ENCODE measurements at regions not wholly inside any gene's neighbourhood (a gene's known extent, or its start where the extent isn't known, plus 50 kb on each side); places are given as distances from the start of the nearest gene placed in this dataset.

GRCh38 chr11:110782616-110783015, 70.4 kb upstream of the ARHGAP20 start:
- TF ChIP-seq, protein P1, sequence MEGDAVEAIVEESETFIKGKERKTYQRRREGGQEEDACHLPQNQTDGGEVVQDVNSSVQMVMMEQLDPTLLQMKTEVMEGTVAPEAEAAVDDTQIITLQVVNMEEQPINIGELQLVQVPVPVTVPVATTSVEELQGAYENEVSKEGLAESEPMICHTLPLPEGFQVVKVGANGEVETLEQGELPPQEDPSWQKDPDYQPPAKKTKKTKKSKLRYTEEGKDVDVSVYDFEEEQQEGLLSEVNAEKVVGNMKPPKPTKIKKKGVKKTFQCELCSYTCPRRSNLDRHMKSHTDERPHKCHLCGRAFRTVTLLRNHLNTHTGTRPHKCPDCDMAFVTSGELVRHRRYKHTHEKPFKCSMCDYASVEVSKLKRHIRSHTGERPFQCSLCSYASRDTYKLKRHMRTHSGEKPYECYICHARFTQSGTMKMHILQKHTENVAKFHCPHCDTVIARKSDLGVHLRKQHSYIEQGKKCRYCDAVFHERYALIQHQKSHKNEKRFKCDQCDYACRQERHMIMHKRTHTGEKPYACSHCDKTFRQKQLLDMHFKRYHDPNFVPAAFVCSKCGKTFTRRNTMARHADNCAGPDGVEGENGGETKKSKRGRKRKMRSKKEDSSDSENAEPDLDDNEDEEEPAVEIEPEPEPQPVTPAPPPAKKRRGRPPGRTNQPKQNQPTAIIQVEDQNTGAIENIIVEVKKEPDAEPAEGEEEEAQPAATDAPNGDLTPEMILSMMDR (IDR thresholded peaks at IDR 0.05; ENCODE audit: low read depth, low read length): no peak
- DNase-seq (ENCODE audit: extremely low read depth, low read depth): no peak

DNA sequence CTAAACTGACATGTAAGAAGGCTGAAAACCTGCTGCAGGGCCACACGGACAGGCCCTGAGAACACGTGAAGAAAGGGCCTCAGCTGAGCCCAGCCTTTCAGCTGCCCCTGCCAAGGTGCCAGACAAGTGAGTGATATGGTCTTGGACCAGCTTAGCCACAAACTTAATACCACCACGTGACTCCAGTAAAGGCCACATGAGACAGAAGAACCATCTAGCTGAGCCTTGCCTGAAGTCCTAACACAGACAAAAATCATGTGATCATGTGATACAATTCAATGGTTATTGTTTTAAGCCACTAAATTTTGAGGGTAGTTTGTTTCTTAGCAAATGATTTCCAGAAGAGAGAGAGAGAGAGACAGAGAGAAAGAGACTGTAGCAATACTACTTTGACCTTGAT, 66.9 kb upstream of the ARHGAP20 start:
- TF ChIP-seq, protein P1 (IDR thresholded peaks at IDR 0.05; ENCODE audit: low read depth, low read length): no peak
- DNase-seq (ENCODE audit: extremely low read depth, low read depth): no peak

- DNase-seq (ENCODE audit: extremely low read depth, low read depth): no peak
- TF ChIP-seq, protein P1 (IDR thresholded peaks at IDR 0.05; ENCODE audit: low read depth, low read length): no peak
These were observed 66.1 kb upstream of the ARHGAP20 start for GRCh38 chr11:110778343-110778742.

GRCh38 chr11:110777775-110778174, 65.5 kb upstream of the ARHGAP20 start:
- no peak for DNase-seq (ENCODE audit: extremely low read depth, low read depth)

GRCh38 chr11:110776081-110776480, 63.8 kb upstream of the ARHGAP20 start:
- no peak for DNase-seq (ENCODE audit: extremely low read depth, low read depth)
- TF ChIP-seq, protein P1 (IDR thresholded peaks at IDR 0.05; ENCODE audit: low read depth, low read length): no peak

More at GRCh38 chr11:110777775-110778174, 65.5 kb upstream of the ARHGAP20 start:
- TF ChIP-seq, protein P1 (IDR thresholded peaks at IDR 0.05; ENCODE audit: low read depth, low read length): no peak

DNA sequence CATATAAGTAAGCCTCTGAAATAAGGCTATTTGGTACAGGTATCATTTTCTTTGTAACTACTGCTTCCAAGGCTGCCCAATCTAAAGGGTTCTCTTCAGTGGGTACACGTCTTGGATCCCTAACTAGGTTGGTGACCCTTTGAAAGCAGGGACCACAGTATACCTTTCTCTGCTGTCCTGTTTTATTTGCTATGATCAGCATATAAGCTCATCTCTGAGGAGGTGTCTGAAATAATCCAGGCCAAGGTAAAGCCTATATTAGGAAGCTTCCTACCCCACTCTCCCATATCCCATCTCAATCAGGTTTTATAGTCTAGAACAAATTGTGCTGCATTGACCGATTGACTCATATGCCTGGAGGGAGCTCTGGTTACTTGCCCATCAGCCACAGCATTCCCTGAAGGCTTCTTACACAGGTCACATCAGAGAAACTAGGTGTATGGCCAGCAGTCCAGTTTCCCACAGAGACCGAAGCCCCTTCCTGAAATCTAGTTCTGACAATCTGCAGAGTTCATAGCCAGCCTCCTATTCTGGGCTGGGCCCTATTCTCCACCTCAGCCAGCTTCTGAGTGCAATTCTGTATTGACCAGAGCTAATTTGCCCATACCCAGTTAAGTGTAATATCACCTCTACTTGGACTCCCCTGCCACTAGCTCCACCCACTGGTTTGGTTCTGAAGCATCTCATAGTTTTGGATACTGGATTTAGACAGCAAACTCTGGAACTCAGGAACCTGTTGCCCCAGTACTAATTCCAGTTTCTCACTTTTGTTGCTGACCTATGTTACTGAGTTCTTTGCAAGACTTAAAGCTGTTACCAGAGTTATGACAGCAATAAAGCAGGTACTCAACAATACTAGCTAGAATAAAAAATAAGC, 62.1 kb upstream of the ARHGAP20 start:
- TF ChIP-seq, protein P1 (IDR thresholded peaks at IDR 0.05; ENCODE audit: low read depth, low read length): no peak; the same call in 1 of the 2 replicates
- DNase-seq (ENCODE audit: extremely low read depth, low read depth): no peak

GRCh38 chr11:110773442-110773841, 61.2 kb upstream of the ARHGAP20 start:
- TF ChIP-seq, protein P1 (IDR thresholded peaks at IDR 0.05; ENCODE audit: low read depth, low read length): no peak
- no peak for DNase-seq (ENCODE audit: extremely low read depth, low read depth)
